Cardiac fibroblast (primary cell): ENCODE measurements at regions not wholly inside any gene's neighbourhood (a gene's known extent, or its start where the extent isn't known, plus 50 kb on each side); places are given as distances from the start of the nearest gene placed in this dataset.

Experiments
- DNase-seq, 2 donors: peaks; one replicate each; pipeline versions ENCODE4 v3.0.0 to v3.0.0-alpha.2; 2010; ENCODE audit warnings: low read depth in 2 of 2
- H3K4me3 ChIP-seq, 2 donors: replicated peaks in 1 of 2; 1 replicate in 1 of 2; 2 replicates in 1 of 2; pipeline ENCODE4 v1.5.1; 2011; ENCODE audit warnings: low read depth in 2 of 2, low read length in 2 of 2, mild to moderate bottlenecking in 2 of 2, moderate library complexity in 1 of 2
- CTCF ChIP-seq: IDR thresholded peaks from one replicate; pipeline ENCODE4 v1.5.1; 2011; ENCODE audit warnings: low read depth, mild to moderate bottlenecking, low read length, inconsistent platforms

GRCh38 chr3:7953449-7954014 lies 548.1 kb upstream of the LMCD1 start:
- no peak for TF ChIP-seq CTCF
- H3K4me3 ChIP-seq, result no peak overlapping the region
- DNase-seq, result no peak

GRCh38 chr3:7957024-7957423 lies 544.6 kb upstream of the LMCD1 start:
- DNase-seq, result no peak
- no peak overlapping the region for H3K4me3 ChIP-seq
- no peak for TF ChIP-seq CTCF

- TF ChIP-seq CTCF, result no peak
- no peak for DNase-seq
Observed at GRCh38 chr3:7959094-7959493, 542.5 kb upstream of the LMCD1 start.

GRCh38 chr3:7960601-7961000 lies 541.0 kb upstream of the LMCD1 start:
- DNase-seq, result no peak
- H3K4me3 ChIP-seq, result no peak overlapping the region
- no peak for TF ChIP-seq CTCF

More at GRCh38 chr3:7959094-7959493, 542.5 kb upstream of the LMCD1 start:
- H3K4me3 ChIP-seq, result no peak overlapping the region

- TF ChIP-seq CTCF, result no peak
- DNase-seq, result no peak
- H3K4me3 ChIP-seq, result no peak overlapping the region
Observed at GRCh38 chr3:7962301-7962700, 539.3 kb upstream of the LMCD1 start.

- no peak for TF ChIP-seq CTCF
- H3K4me3 ChIP-seq, result no peak overlapping the region
- no peak for DNase-seq
Observed at GRCh38 chr3:7964899-7965298, 536.7 kb upstream of the LMCD1 start.

- DNase-seq, result no peak
- H3K4me3 ChIP-seq, result no peak overlapping the region
- TF ChIP-seq CTCF, result no peak
Observed at GRCh38 chr3:7973006-7973405, 528.6 kb upstream of the LMCD1 start.
